ENCODE measurements at regions not wholly inside any gene's neighbourhood (a gene's known extent, or its start where the extent isn't known, plus 50 kb on each side); places are given as distances from the start of the nearest gene placed in this dataset.
A peak's percentile ranks its signal among the peaks of the same experiment; 100 is the strongest.

- peak; percentile 37 to 40 for TF ChIP-seq RAD21 (IDR thresholded peaks at IDR 0.05 in 1 of 2, conservative IDR thresholded peaks at IDR 0.05 in 1 of 2; ENCODE audit: low read depth in 2 of 2, low read length in 2 of 2)
- no peak for TF ChIP-seq CTCF (IDR thresholded peaks at IDR 0.05; ENCODE audit: control extremely low read depth in 1 of 3, insufficient read depth in 1 of 3, low read depth in 1 of 3, low read length in 3 of 3)
- TF ChIP-seq ZNF274 (IDR thresholded peaks at IDR 0.05; ENCODE audit: borderline replicate concordance, extremely low read depth, low read length), result no peak
- TF ChIP-seq JUN (IDR thresholded peaks at IDR 0.05; ENCODE audit: low read depth, low read length), result no peak
- no peak for TF ChIP-seq POLR2AphosphoS5 (IDR thresholded peaks at IDR 0.05; ENCODE audit: low read depth, low read length)
- no peak for TF ChIP-seq POLR2A (IDR thresholded peaks at IDR 0.05; ENCODE audit: control extremely low read depth in 1 of 2, low read depth in 2 of 2, low read length in 2 of 2)
- no peak for TF ChIP-seq RNF2 (IDR thresholded peaks at IDR 0.05; ENCODE audit: borderline replicate concordance, low read depth, low read length, missing control alignments, poor library complexity, severe bottlenecking)
Measured at GRCh38 chr2:79223539-79223938, 64.0 kb upstream of the REG3A start.

All from H1 (cell line).